SK-N-MC (cell line): ENCODE measurements at regions not wholly inside any gene's neighbourhood (a gene's known extent, or its start where the extent isn't known, plus 50 kb on each side); places are given as distances from the start of the nearest gene placed in this dataset.

Source experiments
- EZH2 ChIP-seq: fragments of 200-600 bp; sonication (generic); IDR thresholded peaks from one replicate; pipeline ENCODE4 v1.6.1; 2017; ENCODE audit warnings: antibody characterized with exemption
- POLR2AphosphoS5 ChIP-seq: IDR thresholded peaks from 2 replicates; pipeline ENCODE4 v1.6.1; 2012; ENCODE audit warnings: mild to moderate bottlenecking, low read depth, low read length, borderline replicate concordance

DNA sequence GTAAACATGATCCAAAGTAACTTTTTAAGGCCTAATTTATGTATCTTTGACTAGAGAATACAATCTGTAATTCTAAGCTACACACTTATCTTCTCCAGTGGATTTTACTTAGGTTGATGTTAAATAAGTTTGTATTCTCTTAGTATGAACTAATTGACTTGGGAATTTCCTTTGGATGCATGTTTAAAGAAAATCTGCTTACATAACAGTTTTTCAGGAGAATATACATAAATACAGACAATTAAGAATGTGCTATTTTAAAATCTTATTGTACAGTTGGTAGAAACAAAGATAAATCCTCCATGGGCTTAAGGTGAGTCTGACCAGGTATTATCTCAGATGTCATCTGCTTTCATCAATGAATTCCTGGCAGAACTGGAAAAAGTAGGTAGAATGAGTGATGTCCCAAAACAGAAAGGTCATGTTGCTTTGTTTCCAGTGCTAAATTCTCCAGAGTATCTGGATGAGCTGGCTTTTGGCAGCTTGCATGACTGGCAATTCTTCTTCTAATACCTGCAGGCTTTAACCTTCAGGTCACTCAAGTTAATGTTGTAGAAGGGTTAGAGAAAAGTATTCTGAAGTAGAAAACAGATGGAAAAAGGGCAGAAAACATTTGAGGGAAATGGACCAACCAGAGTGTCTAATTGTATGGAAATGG, 150.6 kb downstream of the MACIR start:
- TF ChIP-seq POLR2AphosphoS5 = no peak
- no peak for TF ChIP-seq EZH2
